Frontal cortex (tissue), 3 donors: ENCODE measurements at regions not wholly inside any gene's neighbourhood (a gene's known extent, or its start where the extent isn't known, plus 50 kb on each side); places are given as distances from the start of the nearest gene placed in this dataset.

Experiments
- DNase-seq, 2 donors: peaks; one replicate each; pipeline ENCODE4 v3.0.0; 2012; ENCODE audit warnings: low spot score in 2 of 2
- FAIRE-seq: peaks from 2 replicates; lab custom pipeline; 2012; peaks lifted over from hg19 to GRCh38; lab: Jason Lieb, UNC
- donor health status: control.
- donor health status: control.
- donor health status: control.

GRCh38 chr5:74367934-74368333, 272.6 kb downstream of the ENC1 start:
- DNase-seq, result no peak

DNA sequence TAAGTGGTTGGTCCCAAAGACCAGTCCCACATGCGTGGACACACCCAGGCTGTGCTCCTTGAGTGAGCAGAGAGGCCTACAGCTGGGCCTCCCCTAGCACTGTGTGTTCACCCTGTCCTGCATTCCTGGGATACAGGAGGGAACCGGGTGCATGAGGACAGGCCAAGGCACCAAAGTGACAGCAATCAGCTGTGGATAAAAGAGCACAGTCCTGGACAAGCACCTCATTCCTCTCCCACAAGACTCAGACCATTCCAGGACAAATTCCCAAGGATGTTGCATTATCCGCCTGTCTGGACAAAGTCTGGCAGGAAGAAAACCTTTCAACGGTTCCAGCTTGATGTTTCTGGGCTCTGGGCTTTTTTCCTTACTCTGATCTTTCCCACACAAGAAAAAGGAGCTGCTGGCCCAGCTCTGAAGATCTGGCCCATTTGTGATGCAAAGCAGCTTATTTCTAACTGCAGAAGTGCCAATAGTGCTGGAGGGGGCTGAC, 273.2 kb downstream of the ENC1 start:
- DNase-seq (no peak), FAIRE-seq (no peak)

More at GRCh38 chr5:74367934-74368333, 272.6 kb downstream of the ENC1 start:
- no peak for FAIRE-seq

DNA sequence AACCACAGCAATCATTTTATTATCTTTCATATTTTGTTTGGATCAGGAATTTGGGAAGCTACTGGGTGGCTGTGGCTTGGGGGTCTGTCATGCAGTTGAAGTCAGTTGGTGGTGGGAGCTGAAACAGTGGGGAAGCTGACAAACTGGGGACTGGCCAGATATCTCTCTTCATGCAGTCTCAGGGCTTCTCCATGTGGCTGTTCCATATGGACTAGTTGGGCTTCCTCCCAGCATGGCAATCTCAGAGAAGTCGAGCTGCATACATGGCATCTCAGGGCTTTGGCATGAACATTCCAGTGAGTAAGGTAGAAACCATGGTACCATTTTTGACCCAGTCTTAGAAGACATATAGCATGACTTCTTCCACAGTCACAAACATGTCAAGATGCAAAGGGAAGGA, 274.8 kb downstream of the ENC1 start:
- DNase-seq, result no peak
- FAIRE-seq, result no peak

DNA sequence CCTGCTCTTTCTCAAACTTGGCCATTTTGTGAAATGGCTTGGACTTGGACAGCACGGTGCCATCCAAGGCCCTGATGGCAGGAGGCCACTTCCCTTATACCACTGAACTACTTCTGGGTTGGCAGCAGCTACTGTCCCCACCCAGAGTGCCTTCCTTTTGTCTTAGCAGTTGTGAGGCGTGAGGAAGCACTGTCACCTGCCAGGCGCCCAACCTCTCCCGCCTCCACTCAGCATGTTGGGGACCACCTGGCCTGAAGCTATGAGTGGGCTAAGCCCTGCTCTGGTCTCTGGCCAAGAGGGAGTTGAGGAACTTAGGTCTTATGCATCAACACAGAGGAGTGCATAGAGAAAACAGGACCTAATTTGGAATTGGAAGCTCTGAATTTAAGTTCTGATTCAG, 276.0 kb downstream of the ENC1 start:
- FAIRE-seq (no peak), DNase-seq (no peak)

DNA sequence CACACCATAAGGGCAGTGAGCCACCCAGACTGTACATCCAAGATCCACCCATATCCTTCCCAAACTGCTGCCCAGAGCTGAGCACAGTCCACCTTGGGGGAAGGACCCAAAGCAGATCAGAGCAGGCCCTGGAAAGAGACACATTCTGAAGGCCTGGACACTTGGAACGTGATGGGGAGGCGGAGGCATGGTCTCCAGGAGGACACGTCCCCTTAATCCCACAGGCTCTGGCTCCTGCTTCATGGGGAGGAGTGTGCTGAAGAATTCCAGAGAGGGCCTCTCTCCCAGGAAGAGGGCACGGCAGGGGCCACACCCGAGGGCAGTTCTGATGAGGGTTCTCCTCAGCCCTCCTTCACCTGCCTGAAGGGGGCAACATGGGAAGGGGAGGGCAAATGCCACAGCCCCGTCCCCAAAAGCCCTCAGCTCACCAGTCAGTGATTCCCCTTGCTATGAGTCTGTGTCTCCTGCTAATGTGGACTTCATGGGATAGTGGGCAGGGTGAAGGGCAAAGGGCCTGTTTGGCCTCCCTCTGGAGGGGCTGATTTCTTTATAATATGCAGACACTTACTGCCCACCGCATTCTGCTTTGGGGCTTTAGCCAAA, 276.8 kb downstream of the ENC1 start:
- DNase-seq, result no peak
- FAIRE-seq, result no peak

GRCh38 chr5:74361406-74362358, 278.8 kb downstream of the ENC1 start:
- FAIRE-seq, result no peak

GRCh38 chr5:74360535-74361210, 279.9 kb downstream of the ENC1 start:
- no peak for DNase-seq
- FAIRE-seq, result no peak

More at GRCh38 chr5:74361406-74362358, 278.8 kb downstream of the ENC1 start:
- no peak for DNase-seq

GRCh38 chr5:74357827-74358226, 282.7 kb downstream of the ENC1 start:
- DNase-seq, result no peak
- no peak for FAIRE-seq

DNA sequence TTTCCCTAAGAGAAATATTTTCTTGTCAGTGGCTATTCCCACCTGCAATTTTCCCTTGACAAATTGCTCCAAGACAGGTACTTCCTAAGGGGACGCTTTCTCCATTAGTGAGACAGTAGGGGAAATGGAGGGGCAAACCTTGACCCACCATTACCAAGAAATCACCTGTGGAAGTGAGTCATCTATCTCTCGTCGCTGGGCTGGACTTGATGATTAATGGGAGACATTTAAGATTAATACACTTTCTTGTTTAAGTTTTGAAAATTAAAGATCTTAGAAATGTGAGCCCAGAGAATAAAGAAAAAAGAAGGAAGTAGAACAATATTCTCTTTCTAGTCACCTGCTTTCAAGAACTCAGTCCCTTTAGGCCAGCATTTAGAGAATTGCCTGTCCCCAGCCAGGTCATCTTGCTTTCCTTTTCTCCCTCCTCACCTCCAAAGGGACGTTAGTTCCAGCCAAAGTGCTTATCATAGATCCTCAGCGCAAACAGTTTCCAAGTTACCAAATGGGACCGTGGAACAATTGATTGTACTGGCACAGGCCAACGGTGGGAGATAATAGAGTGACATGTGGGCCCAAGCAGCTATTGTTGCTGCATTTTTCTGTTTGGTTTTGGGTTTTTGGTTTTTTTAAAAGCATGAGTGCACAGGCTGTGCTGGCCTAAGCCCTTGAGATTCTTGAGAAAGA, 284.4 kb downstream of the ENC1 start:
- FAIRE-seq (no peak), DNase-seq (no peak)

- no peak for FAIRE-seq
- no peak for DNase-seq
Measured at GRCh38 chr5:74355041-74355824, 285.3 kb downstream of the ENC1 start.

GRCh38 chr5:74352256-74352655, 288.3 kb downstream of the ENC1 start:
- FAIRE-seq, result no peak
- no peak for DNase-seq

DNA sequence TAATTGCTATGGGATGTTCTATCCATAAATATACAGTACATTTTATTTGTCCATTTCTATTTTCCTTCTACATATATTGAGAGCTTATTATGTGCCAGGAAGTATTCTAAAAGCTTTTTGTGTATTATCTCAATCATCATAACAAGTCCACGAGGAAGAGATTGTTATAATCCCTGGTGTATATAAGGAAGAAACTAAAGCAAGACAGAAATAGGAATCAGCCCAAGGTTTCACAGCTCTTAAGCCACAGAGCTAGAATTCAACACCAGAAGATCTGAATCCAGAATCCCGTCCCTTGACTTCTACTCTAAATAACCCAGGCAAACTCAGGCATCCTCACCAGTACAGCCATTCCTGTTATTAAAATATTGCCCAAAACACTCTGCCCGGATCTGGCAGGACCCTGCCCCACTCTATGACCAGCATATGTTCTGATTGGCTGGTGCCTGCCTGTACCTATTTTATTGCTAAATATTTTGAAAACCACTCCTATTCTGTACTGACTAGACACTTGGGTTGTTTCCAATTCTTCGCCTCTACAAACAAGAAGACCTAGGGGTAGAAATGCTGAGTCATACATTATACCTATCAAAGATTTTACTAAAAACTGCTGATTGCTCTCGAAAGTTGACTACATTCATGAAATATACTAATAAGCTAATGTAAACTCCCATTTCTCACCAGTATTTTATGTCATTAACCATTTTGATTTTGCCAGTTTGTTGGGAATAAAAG, 297.4 kb downstream of the ENC1 start:
- DNase-seq (no peak), FAIRE-seq (no peak)

- no peak for FAIRE-seq
- DNase-seq, result no peak
Measured at GRCh38 chr5:74342182-74342581, 298.3 kb downstream of the ENC1 start.

GRCh38 chr5:74341221-74341620, 299.3 kb downstream of the ENC1 start:
- FAIRE-seq, result no peak

DNA sequence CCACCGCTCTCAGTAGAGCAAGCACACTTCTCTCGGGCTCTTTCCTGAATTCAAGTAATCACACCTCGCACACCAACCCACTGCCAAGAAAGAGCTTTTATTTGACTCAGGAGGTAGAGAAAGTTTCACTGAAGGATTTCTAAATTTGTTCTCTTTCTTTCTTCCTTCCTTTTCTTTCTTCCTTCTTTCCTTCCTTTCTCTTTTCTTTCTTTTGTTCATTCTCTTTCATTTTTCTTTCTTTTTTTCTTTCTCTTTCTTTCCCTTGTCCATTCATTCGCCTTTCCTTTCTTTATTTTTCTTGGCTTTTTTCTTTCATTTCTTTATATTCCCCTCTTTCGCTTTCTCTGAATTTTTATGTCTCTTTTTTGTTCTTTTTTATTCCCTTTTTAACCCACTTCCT, 300.1 kb downstream of the ENC1 start:
- FAIRE-seq (no peak), DNase-seq (no peak)

More at GRCh38 chr5:74341221-74341620, 299.3 kb downstream of the ENC1 start:
- no peak for DNase-seq

GRCh38 chr5:74337984-74338310, 302.6 kb downstream of the ENC1 start:
- no peak for DNase-seq
- no peak for FAIRE-seq

- FAIRE-seq (no peak), DNase-seq (no peak)
Measured at GRCh38 chr5:74337254-74337983, 303.1 kb downstream of the ENC1 start.

DNA sequence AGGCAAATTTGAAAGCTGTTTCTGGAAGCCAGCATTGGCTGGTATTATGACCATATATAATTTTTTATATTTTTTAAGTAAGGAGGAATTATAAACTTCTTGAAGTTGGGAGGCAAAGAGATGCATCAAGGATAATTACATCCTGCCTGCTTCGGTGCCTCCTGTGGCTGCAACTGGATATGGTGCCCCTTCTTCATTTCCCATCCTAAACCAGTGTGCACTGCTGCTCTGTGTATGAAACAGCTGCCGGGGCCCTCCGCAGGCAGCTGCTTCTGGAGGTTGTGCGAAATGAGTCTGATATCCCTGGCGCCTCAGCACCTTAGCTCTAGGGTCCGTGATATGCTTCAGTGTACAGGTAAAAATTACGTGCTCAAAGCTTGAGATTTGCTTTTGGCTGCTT, 304.2 kb downstream of the ENC1 start:
- no peak for FAIRE-seq
- DNase-seq, result no peak
